Prostate gland (tissue), 2 donors: ENCODE measurements at regions not wholly inside any gene's neighbourhood (a gene's known extent, or its start where the extent isn't known, plus 50 kb on each side); places are given as distances from the start of the nearest gene placed in this dataset.

Source experiments
- DNase-seq: peaks from one replicate; pipeline ENCODE4 v3.0.0-alpha.2; 2019; ENCODE audit warnings: low spot score
- H3K27ac ChIP-seq, 2 donors: fragments of 200-600 bp; sonication (generic); 2 replicates each; pipeline ENCODE4 v1.5.1; 2017 to 2019
- H3K27me3 ChIP-seq: fragments of 200-600 bp; sonication (generic); replicated peaks from 2 replicates; pipeline ENCODE4 v1.5.1; 2019; ENCODE audit not compliant: insufficient read depth
- H3K36me3 ChIP-seq, 2 donors: fragments of 200-600 bp; sonication (generic); 1 replicate in 1 of 2; 2 replicates in 1 of 2; pipeline versions ENCODE4 v1.5.1 to v1.8.1; 2017 to 2019
- H3K4me1 ChIP-seq: fragments of 200-600 bp; sonication (generic); replicated peaks from 2 replicates; pipeline ENCODE4 v1.5.1; 2019
- H3K4me3 ChIP-seq, 2 donors: fragments of 200-600 bp; sonication (generic); 2 replicates each; pipeline ENCODE4 v1.5.1; 2017 to 2019
- H3K9me3 ChIP-seq: fragments of 200-600 bp; sonication (generic); 2 replicates; pipeline ENCODE4 v1.5.1; 2017
- CTCF ChIP-seq, 4 experiments: fragments of 200-600 bp in 2 of 4; fragments of 450-650 bp in 2 of 4; sonication (generic) in 2 of 4; IDR thresholded peaks; 1 replicate in 3 of 4; 2 replicates in 1 of 4; pipeline ENCODE4 v1.5.1; 2016 to 2019; ENCODE audit warnings: antibody characterized with exemption in 4 of 4, mild to moderate bottlenecking in 2 of 4, moderate library complexity in 2 of 4
- POLR2A ChIP-seq: fragments of 450-650 bp; IDR thresholded peaks from one replicate; pipeline ENCODE4 v1.6.1; 2016; ENCODE audit warnings: antibody characterized with exemption, mild to moderate bottlenecking
- POLR2AphosphoS5 ChIP-seq: sonication (generic); formaldehyde crosslinking; IDR thresholded peaks from one replicate; pipeline ENCODE4 v1.6.1; 2017; ENCODE audit warnings: antibody characterized with exemption
- whole genome bisulfite sequencing: methylation state at CpG from one replicate; pipeline ENCODE4 v1.1.5; 2018; 5-methylcytosine and 5-hydroxymethylcytosine counted together
- intact Hi-C: fragments of 100-400 bp; cut with DNase I; formaldehyde crosslinking; loops from one replicate; pipeline ENCODE4 v1.14.2; 2022

- no peaks in the 10 kb centered on the region for H3K36me3 ChIP-seq
- H3K27ac ChIP-seq: no peak overlapping the region
- 71% methylated on average over 1 of the region's 1 CpG for WGBS
- intact Hi-C loops: no loop called here
- H3K27me3 ChIP-seq: no peaks in the 10 kb centered on the region
- H3K4me3 ChIP-seq: no peak overlapping the region
- H3K4me1 ChIP-seq: peaks cover 4% of the 10 kb centered on the region
- no peaks in the 10 kb centered on the region for H3K9me3 ChIP-seq
- TF ChIP-seq POLR2AphosphoS5 (no peak), CTCF (IDR thresholded peaks at IDR 0.05) (no peak), POLR2A (no peak)
- DNase-seq: no peak
Measured at GRCh38 chr12:102638777-102639176, 158.4 kb upstream of the IGF1 start.

DNA sequence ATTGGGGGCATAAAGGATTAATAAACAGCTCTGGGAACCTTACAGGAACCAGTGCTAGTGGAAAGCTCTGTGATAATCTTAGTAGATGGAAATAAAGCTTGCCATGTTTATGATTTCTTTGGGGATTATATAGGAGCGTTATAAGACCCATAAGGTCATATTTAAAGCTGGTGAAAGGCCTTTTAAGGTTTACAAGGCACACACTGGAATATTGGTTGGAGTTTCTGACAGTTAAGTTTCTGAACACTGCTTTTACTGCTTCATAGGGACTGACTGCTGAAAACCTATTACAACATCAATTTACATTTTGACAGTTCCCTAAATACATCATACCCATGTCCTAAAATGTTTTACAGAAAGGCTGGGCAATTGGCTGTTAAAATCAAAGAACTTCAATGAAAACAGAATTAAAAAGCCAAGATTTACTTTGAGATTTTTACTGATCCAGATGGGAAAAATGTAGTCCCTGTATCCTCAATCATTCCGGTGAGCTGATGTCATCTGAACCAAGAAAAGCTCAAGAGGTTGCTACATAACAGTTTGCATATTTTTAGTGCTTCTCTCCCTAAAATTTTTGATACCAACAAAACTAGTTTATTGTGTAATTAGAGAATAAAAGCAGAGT is 153.7 kb upstream of the IGF1 start:
- Histone ChIP-seq H3K4me3 (no peak overlapping the region), H3K27me3 (no peaks in the 10 kb centered on the region), H3K4me1 (peaks cover 4% of the 10 kb centered on the region), H3K36me3 (no peaks in the 10 kb centered on the region), H3K9me3 (no peaks in the 10 kb centered on the region), H3K27ac (no peak overlapping the region)
- intact Hi-C loops: no loop called here
- DNase-seq: no peak
- WGBS: 24% methylated on average over 2 of the region's 2 CpGs
- TF ChIP-seq CTCF (IDR thresholded peaks at IDR 0.05) (no peak), POLR2AphosphoS5 (no peak), POLR2A (no peak)

DNA sequence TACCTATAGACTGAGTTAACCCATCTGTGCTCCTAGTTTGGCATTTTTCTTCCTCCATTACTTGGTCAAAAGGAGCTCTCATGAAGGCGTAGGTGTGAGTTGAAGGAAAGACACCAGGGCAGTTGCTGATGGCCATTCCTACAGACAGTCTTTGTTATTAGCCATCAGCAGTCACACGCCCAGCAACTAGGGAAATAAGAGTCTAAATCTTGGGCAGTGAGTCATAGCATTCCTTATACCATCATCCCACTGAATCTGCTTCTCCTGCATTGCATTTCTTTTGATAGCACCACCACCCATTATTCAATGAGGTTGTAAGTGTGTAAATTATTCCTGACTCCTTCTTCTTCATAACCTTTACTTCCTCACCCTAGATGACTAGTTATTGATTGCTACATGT is 150.9 kb upstream of the IGF1 start:
- WGBS: 90% methylated on average over 2 of the region's 2 CpGs
- Histone ChIP-seq H3K27ac (no peak overlapping the region), H3K9me3 (no peaks in the 10 kb centered on the region), H3K4me3 (no peak overlapping the region), H3K27me3 (no peaks in the 10 kb centered on the region), H3K36me3 (no peaks in the 10 kb centered on the region), H3K4me1 (peaks cover 4% of the 10 kb centered on the region)
- TF ChIP-seq CTCF (IDR thresholded peaks at IDR 0.05): no peak
- no peak for TF ChIP-seq POLR2AphosphoS5
- no peak for TF ChIP-seq POLR2A
- no peak for DNase-seq
- intact Hi-C loops: no loop called here

- intact Hi-C loops: no loop called here
- no peaks in the 10 kb centered on the region for H3K9me3 ChIP-seq
- 91% methylated on average over 1 of the region's 1 CpG for WGBS
- no peaks in the 10 kb centered on the region for H3K4me1 ChIP-seq
- no peaks in the 10 kb centered on the region for H3K36me3 ChIP-seq
- no peak for TF ChIP-seq POLR2A
- no peaks in the 10 kb centered on the region for H3K27me3 ChIP-seq
- DNase-seq: no peak
- no peak overlapping the region for H3K27ac ChIP-seq
- H3K4me3 ChIP-seq: no peak overlapping the region
Measured at GRCh38 chr12:102629262-102629888, 149.0 kb upstream of the IGF1 start.

GRCh38 chr12:102625819-102626218 is 145.5 kb upstream of the IGF1 start:
- no peak for TF ChIP-seq POLR2AphosphoS5
- TF ChIP-seq POLR2A: no peak
- no peak for TF ChIP-seq CTCF (IDR thresholded peaks at IDR 0.05)
- no peaks in the 10 kb centered on the region for H3K4me1 ChIP-seq
- 95% methylated on average over 1 of the region's 1 CpG for WGBS
- H3K9me3 ChIP-seq: no peaks in the 10 kb centered on the region
- no peak overlapping the region for H3K4me3 ChIP-seq
- DNase-seq: no peak
- no peak overlapping the region for H3K27ac ChIP-seq
- H3K36me3 ChIP-seq: no peaks in the 10 kb centered on the region
- intact Hi-C loops: no loop called here
- H3K27me3 ChIP-seq: no peaks in the 10 kb centered on the region
